ENCODE measurements at regions not wholly inside any gene's neighbourhood (a gene's known extent, or its start where the extent isn't known, plus 50 kb on each side); places are given as distances from the start of the nearest gene placed in this dataset.

- no peak for TF ChIP-seq KDM4A (IDR thresholded peaks at IDR 0.05; ENCODE audit: low read depth, low read length, severe bottlenecking)
These were observed 715.3 kb downstream of the OLFM4 start (continued) for GRCh38 chr13:53743906-53744305.
